HEK293T (cell line): ENCODE measurements at regions not wholly inside any gene's neighbourhood (a gene's known extent, or its start where the extent isn't known, plus 50 kb on each side); places are given as distances from the start of the nearest gene placed in this dataset.

Experiments
- BHLHE40 ChIP-seq: fragments of 450-650 bp; IDR thresholded peaks from 2 replicates; pipeline ENCODE4 v1.6.1; 2016; ENCODE audit warnings: mild to moderate bottlenecking, moderate library complexity, borderline replicate concordance
- CTBP1 ChIP-seq: fragments of 450-650 bp; IDR thresholded peaks from 2 replicates; pipeline ENCODE4 v1.6.1; 2016; ENCODE audit warnings: borderline replicate concordance
- ELF4 ChIP-seq: fragments of 450-650 bp; IDR thresholded peaks from 2 replicates; pipeline ENCODE4 v1.6.1; 2017; ENCODE audit warnings: antibody characterized with exemption
- FOXA1 ChIP-seq: fragments of 450-650 bp; IDR thresholded peaks from 2 replicates; pipeline ENCODE4 v1.6.1; 2016; ENCODE audit warnings: mild to moderate bottlenecking
- FOXK2 ChIP-seq: fragments of 450-650 bp; IDR thresholded peaks from 2 replicates; pipeline ENCODE4 v1.6.1; 2016; ENCODE audit warnings: mild to moderate bottlenecking
- FOXM1 ChIP-seq: fragments of 450-650 bp; IDR thresholded peaks from 2 replicates; pipeline ENCODE4 v1.6.1; 2017; ENCODE audit warnings: mild to moderate bottlenecking, borderline replicate concordance
- HDGF ChIP-seq: fragments of 450-650 bp; IDR thresholded peaks from 2 replicates; pipeline ENCODE4 v1.6.1; 2017; ENCODE audit warnings: antibody characterized with exemption, borderline replicate concordance
- L3MBTL2 ChIP-seq: fragments of 450-650 bp; conservative IDR thresholded peaks from 2 replicates; pipeline ENCODE4 v1.6.1; 2016; ENCODE audit warnings: mild to moderate bottlenecking
- LEF1 ChIP-seq: fragments of 450-650 bp; IDR thresholded peaks from 2 replicates; pipeline ENCODE4 v1.6.1; 2017; ENCODE audit warnings: mild to moderate bottlenecking, borderline replicate concordance
- PKNOX1 ChIP-seq: fragments of 450-650 bp; IDR thresholded peaks from 2 replicates; pipeline ENCODE4 v1.6.1; 2016
- SP1 ChIP-seq: fragments of 450-650 bp; IDR thresholded peaks from 2 replicates; pipeline ENCODE4 v1.6.1; 2017
- SUZ12 ChIP-seq: fragments of 450-650 bp; IDR thresholded peaks from 2 replicates; pipeline ENCODE4 v1.6.1; 2016; ENCODE audit warnings: mild to moderate bottlenecking
- TARDBP ChIP-seq: fragments of 450-650 bp; IDR thresholded peaks from 2 replicates; pipeline ENCODE4 v1.6.1; 2016
- ZNF384 ChIP-seq: fragments of 450-650 bp; IDR thresholded peaks from 2 replicates; pipeline ENCODE4 v1.6.1; 2016

- TF ChIP-seq FOXK2 (no peak), SUZ12 (no peak), FOXM1 (no peak), PKNOX1 (no peak), BHLHE40 (no peak), FOXA1 (no peak), SP1 (no peak), L3MBTL2 (no peak), ELF4 (no peak), HDGF (no peak), TARDBP (no peak), ZNF384 (no peak), LEF1 (no peak), CTBP1 (no peak)
These were observed 256.2 kb upstream of the C2CD4B start for GRCh38 chr15:62421289-62421688.
